ENCODE measurements at regions not wholly inside any gene's neighbourhood (a gene's known extent, or its start where the extent isn't known, plus 50 kb on each side); places are given as distances from the start of the nearest gene placed in this dataset.

GRCh38 chr10:88127269-88127668, 263.8 kb downstream of the PTEN start:
- TF ChIP-seq POLR2A (IDR thresholded peaks at IDR 0.05; ENCODE audit: low read depth, low read length) = no peak
- DNase-seq (ENCODE audit: insufficient read length, low spot score) (no peak), FAIRE-seq (no peak)

GRCh38 chr10:88127766-88128165, 264.3 kb downstream of the PTEN start:
- FAIRE-seq = no peak
- TF ChIP-seq POLR2A (IDR thresholded peaks at IDR 0.05; ENCODE audit: low read depth, low read length) = no peak

GRCh38 chr10:88129013-88129412, 265.6 kb downstream of the PTEN start:
- DNase-seq (ENCODE audit: insufficient read length, low spot score) = no peak
- no peak for TF ChIP-seq POLR2A (IDR thresholded peaks at IDR 0.05; ENCODE audit: low read depth, low read length)
- FAIRE-seq = peak; percentile 6

More at GRCh38 chr10:88127766-88128165, 264.3 kb downstream of the PTEN start:
- DNase-seq (ENCODE audit: insufficient read length, low spot score) = no peak

GRCh38 chr10:88130912-88131311, 267.5 kb downstream of the PTEN start:
- TF ChIP-seq POLR2A (IDR thresholded peaks at IDR 0.05; ENCODE audit: low read depth, low read length) = no peak
- DNase-seq (ENCODE audit: insufficient read length, low spot score) (no peak), FAIRE-seq (no peak)

GRCh38 chr10:88131511-88132139, 268.2 kb downstream of the PTEN start:
- FAIRE-seq (no peak), DNase-seq (ENCODE audit: insufficient read length, low spot score) (no peak)
- TF ChIP-seq POLR2A (IDR thresholded peaks at IDR 0.05; ENCODE audit: low read depth, low read length) = no peak

GRCh38 chr10:88136712-88137111, 273.3 kb downstream of the PTEN start:
- no peak for TF ChIP-seq POLR2A (IDR thresholded peaks at IDR 0.05; ENCODE audit: low read depth, low read length)
- no peak for DNase-seq (ENCODE audit: insufficient read length, low spot score)
- no peak for FAIRE-seq

- DNase-seq (ENCODE audit: insufficient read length, low spot score) (no peak), FAIRE-seq (peak; percentile 52)
- TF ChIP-seq POLR2A (IDR thresholded peaks at IDR 0.05; ENCODE audit: low read depth, low read length) = no peak
Measured at GRCh38 chr10:88138319-88138848, 275.0 kb downstream of the PTEN start.

GRCh38 chr10:88147000-88147798, 283.8 kb downstream of the PTEN start:
- no peak for TF ChIP-seq POLR2A (IDR thresholded peaks at IDR 0.05; ENCODE audit: low read depth, low read length)
- FAIRE-seq = peak; percentile 62
- no peak for DNase-seq (ENCODE audit: insufficient read length, low spot score)

- DNase-seq (ENCODE audit: insufficient read length, low spot score) = no peak
- no peak for TF ChIP-seq POLR2A (IDR thresholded peaks at IDR 0.05; ENCODE audit: low read depth, low read length)
- FAIRE-seq = no peak
Measured at GRCh38 chr10:88149906-88150305, 286.5 kb downstream of the PTEN start.

GRCh38 chr10:88150339-88150738, 286.9 kb downstream of the PTEN start:
- FAIRE-seq = peak; percentile 91
- TF ChIP-seq POLR2A (IDR thresholded peaks at IDR 0.05; ENCODE audit: low read depth, low read length) = no peak

GRCh38 chr10:88152728-88153133, 289.3 kb downstream of the PTEN start:
- DNase-seq (ENCODE audit: insufficient read length, low spot score) (peak; percentile 50), FAIRE-seq (peak; percentile 94)

More at GRCh38 chr10:88150339-88150738, 286.9 kb downstream of the PTEN start:
- DNase-seq (ENCODE audit: insufficient read length, low spot score) = peak; percentile 54

GRCh38 chr10:88154596-88155250, 291.3 kb downstream of the PTEN start:
- FAIRE-seq = no peak
- DNase-seq (ENCODE audit: insufficient read length, low spot score) = no peak
- no peak for TF ChIP-seq POLR2A (IDR thresholded peaks at IDR 0.05; ENCODE audit: low read depth, low read length)

More at GRCh38 chr10:88152728-88153133, 289.3 kb downstream of the PTEN start:
- TF ChIP-seq POLR2A (IDR thresholded peaks at IDR 0.05; ENCODE audit: low read depth, low read length) = 0 out of 2 replicates have a peak, but pooled peaks have one; percentile 18

- DNase-seq (ENCODE audit: insufficient read length, low spot score) (no peak), FAIRE-seq (peak; percentile 95)
- TF ChIP-seq POLR2A (IDR thresholded peaks at IDR 0.05; ENCODE audit: low read depth, low read length) = no peak
Measured at GRCh38 chr10:88156341-88156740, 292.9 kb downstream of the PTEN start.

GRCh38 chr10:88157981-88158465, 294.6 kb downstream of the PTEN start:
- peak; percentile 97 for FAIRE-seq
- no peak for TF ChIP-seq POLR2A (IDR thresholded peaks at IDR 0.05; ENCODE audit: low read depth, low read length)
- peak; percentile 53 for DNase-seq (ENCODE audit: insufficient read length, low spot score)
